IMR-90 (cell line): ENCODE measurements at regions not wholly inside any gene's neighbourhood (a gene's known extent, or its start where the extent isn't known, plus 50 kb on each side); places are given as distances from the start of the nearest gene placed in this dataset.

ENCODE experiments used
- ATAC-seq: fragments of 200-7000 bp; cut with Tn5 transposase; 2 replicates; pipeline ENCODE4 v1.9.1; 2020; ENCODE audit warnings: low read depth, mild to moderate bottlenecking, moderate library complexity
- BruUV-seq: library from RNA; stranded (reverse); fragments of 400-500 nt; replicated peaks from 2 replicates; lab custom pipeline; 2021; lab: Mats Ljungman, UMichigan
- CTCF ChIA-PET: fragments of 300-600 bp; formaldehyde crosslinking; extraction: SDS; loops from one replicate; lab custom pipeline; 2021; ENCODE audit warnings: antibody characterized with exemption; lab: Yijun Ruan, JAX
- POLR2A ChIA-PET: fragments of 300-600 bp; sonication (Branson Sonifier 250); formaldehyde crosslinking; loops from one replicate; lab custom pipeline; 2022; ENCODE audit warnings: antibody characterized with exemption; ENCODE audit not compliant: unreplicated experiment; lab: Charles Lee
- DNase-seq: peaks from one replicate; pipeline ENCODE4 v3.0.0; 2013
- H2AFZ ChIP-seq: replicated peaks from 2 replicates; pipeline ENCODE3; 2013; ENCODE audit warnings: low read length, mild to moderate bottlenecking; ENCODE audit not compliant: poor library complexity
- H2AK5ac ChIP-seq: 2 replicates; pipeline ENCODE4 v1.6.1; 2013; ENCODE audit warnings: low read depth, low read length, inconsistent platforms
- H2AK9ac ChIP-seq: replicated peaks from 2 replicates; pipeline ENCODE3; 2013; ENCODE audit warnings: mild to moderate bottlenecking, low read depth, low read length, moderate library complexity; ENCODE audit not compliant: poor library complexity
- H2BK120ac ChIP-seq: 2 replicates; pipeline ENCODE4 v1.6.1; 2013; ENCODE audit warnings: low read depth, low read length, inconsistent platforms
- H2BK15ac ChIP-seq: 3 replicates; pipeline ENCODE4 v1.6.1; 2013; ENCODE audit warnings: low read depth, low read length, inconsistent platforms
- H2BK20ac ChIP-seq: 2 replicates; pipeline ENCODE4 v1.6.1; 2013; ENCODE audit warnings: low read depth, mild to moderate bottlenecking, inconsistent platforms, low read length, moderate library complexity
- H2BK5ac ChIP-seq: 2 replicates; pipeline ENCODE4 v1.6.1; 2013; ENCODE audit warnings: mild to moderate bottlenecking, low read depth, low read length, inconsistent platforms; ENCODE audit not compliant: poor library complexity, severe bottlenecking
- H3K14ac ChIP-seq: replicated peaks from 2 replicates; pipeline ENCODE4 v1.6.1; 2013; ENCODE audit warnings: low read depth, low read length, inconsistent platforms
- H3K18ac ChIP-seq: 2 replicates; pipeline ENCODE4 v1.6.1; 2013; ENCODE audit warnings: low read depth, low read length, control low read depth
- H3K23ac ChIP-seq: 2 replicates; pipeline ENCODE4 v1.6.1; 2013; ENCODE audit warnings: low read depth, low read length, inconsistent platforms
- H3K27ac ChIP-seq: 2 replicates; pipeline ENCODE4 v1.5.1; 2013; ENCODE audit warnings: mild to moderate bottlenecking, control low read depth, low read length; ENCODE audit not compliant: insufficient read depth
- H3K27me3 ChIP-seq: 2 replicates; pipeline ENCODE4 v1.6.1; 2013; ENCODE audit warnings: low read length; ENCODE audit not compliant: control insufficient read depth, insufficient read depth
- H3K36me3 ChIP-seq: 2 replicates; pipeline ENCODE4 v1.6.1; 2013; ENCODE audit warnings: low read length, mixed read lengths; ENCODE audit not compliant: control insufficient read depth, insufficient read depth
- H3K4ac ChIP-seq: 2 replicates; pipeline ENCODE4 v1.6.1; 2013; ENCODE audit warnings: low read depth, low read length, inconsistent platforms
- H3K4me1 ChIP-seq: 2 replicates; pipeline ENCODE4 v1.6.1; 2013; ENCODE audit warnings: low read length, mixed read lengths; ENCODE audit not compliant: control insufficient read depth, insufficient read depth
- H3K4me2 ChIP-seq: 2 replicates; pipeline ENCODE4 v1.6.1; 2013; ENCODE audit warnings: low read depth, mild to moderate bottlenecking, control low read depth, low read length, moderate library complexity
- H3K4me3 ChIP-seq: 2 replicates; pipeline ENCODE4 v1.5.1; 2013; ENCODE audit warnings: low read depth, mild to moderate bottlenecking, control low read depth, low read length, moderate library complexity; ENCODE audit not compliant: insufficient read depth
- H3K56ac ChIP-seq: 2 replicates; pipeline ENCODE4 v1.6.1; 2013; ENCODE audit warnings: low read length, inconsistent platforms; ENCODE audit not compliant: insufficient read depth; ENCODE audit errors: extremely low read depth
- H3K79me1 ChIP-seq, 2 experiments: 2 replicates each; pipeline ENCODE4 v1.6.1; 2013; ENCODE audit warnings: low read length in 2 of 2, inconsistent platforms in 1 of 2, low read depth in 1 of 2
- H3K9ac ChIP-seq: 2 replicates; pipeline ENCODE4 v1.6.1; 2013; ENCODE audit warnings: low read depth, low read length, control low read depth
- H3K9me1 ChIP-seq: 2 replicates; pipeline ENCODE4 v1.6.1; 2013; ENCODE audit warnings: low read length, inconsistent platforms; ENCODE audit not compliant: insufficient read depth
- H3K9me3 ChIP-seq: 2 replicates; pipeline ENCODE4 v1.6.1; 2013; ENCODE audit warnings: low read length; ENCODE audit not compliant: control insufficient read depth, insufficient read depth
- H4K20me1 ChIP-seq: 2 replicates; pipeline ENCODE4 v1.6.1; 2013; ENCODE audit warnings: low read length, inconsistent platforms; ENCODE audit not compliant: insufficient read depth
- H4K5ac ChIP-seq: 2 replicates; pipeline ENCODE4 v1.6.1; 2013; ENCODE audit warnings: mild to moderate bottlenecking, low read depth, low read length, control low read depth
- H4K8ac ChIP-seq, 2 experiments: 2 replicates each; pipeline ENCODE4 v1.6.1; 2013; ENCODE audit warnings: low read depth in 2 of 2, low read length in 2 of 2, control low read depth in 1 of 2, inconsistent platforms in 1 of 2
- H4K91ac ChIP-seq: 2 replicates; pipeline ENCODE4 v1.6.1; 2013; ENCODE audit warnings: low read depth, low read length, inconsistent platforms; ENCODE audit not compliant: insufficient read depth
- FOS ChIP-seq: fragments of 150-350 bp; IDR thresholded peaks from 2 replicates; pipeline ENCODE4 v1.6.1; 2016; ENCODE audit warnings: low read depth, low read length
- MAFK ChIP-seq: IDR thresholded peaks from 2 replicates; pipeline ENCODE4 v1.6.1; 2012; ENCODE audit warnings: low read depth, low read length, improper control_type of control experiment
- RAD21 ChIP-seq: IDR thresholded peaks from 2 replicates; pipeline ENCODE4 v1.6.1; 2012; ENCODE audit warnings: low read length, improper control_type of control experiment
- WGBS, 2 experiments: methylation state at CpG; one replicate each; pipeline versions ENCODE4 v1.1.5 to v1.1.7; 2013; ENCODE audit warnings: missing lambda C conversion rate in 2 of 2; ENCODE audit not compliant: insufficient read length in 1 of 2; ENCODE audit errors: extremely low coverage in 2 of 2; 5-methylcytosine and 5-hydroxymethylcytosine counted together
- dilution Hi-C: fragments of 300-500 bp; cut with HindIII; formaldehyde crosslinking; loops from one replicate; pipeline ENCODE4 v1.14.3; 2018; ENCODE audit warnings: low sequenced_read_pairs; ENCODE audit not compliant: unreplicated experiment
- in situ Hi-C: fragments of 300-500 bp; cut with MboI; formaldehyde crosslinking; loops from 3 replicates; pipeline ENCODE4 v1.14.3; 2019; ENCODE audit warnings: low sequenced_read_pairs, inconsistent platforms, mixed read lengths
- intact Hi-C: fragments of 100-400 bp; cut with micrococcal nuclease; formaldehyde crosslinking; loops from 2 replicates; pipeline ENCODE4 v1.10.0; 2022

- dilution Hi-C loops (no loop called here), intact Hi-C loops (no loop called here)
These were observed 120.7 kb upstream of the PPARGC1A start for GRCh38 chr4:24010573-24010972.

More at GRCh38 chr4:24010573-24010972, 120.7 kb upstream of the PPARGC1A start:
- no peak overlapping the region for H3K27ac ChIP-seq
- no peak overlapping the region for H2BK20ac ChIP-seq
- no peak overlapping the region for H2AFZ ChIP-seq
- no peak overlapping the region for H4K5ac ChIP-seq
- no peak overlapping the region for H3K4me2 ChIP-seq
- H3K36me3 ChIP-seq: no peaks in the 10 kb centered on the region
- H3K4me1 ChIP-seq: no peaks in the 10 kb centered on the region
- no peaks in the 10 kb centered on the region for H3K9me3 ChIP-seq
- H2BK5ac ChIP-seq: no peak overlapping the region
- TF ChIP-seq MAFK (no peak), FOS (no peak), RAD21 (no peak)
- H3K14ac ChIP-seq: no peak overlapping the region
- no peak overlapping the region for H3K18ac ChIP-seq
- H4K20me1 ChIP-seq: no peaks in the 10 kb centered on the region
- no peak overlapping the region for H3K23ac ChIP-seq
- H3K4ac ChIP-seq: no peak overlapping the region
- no peaks in the 10 kb centered on the region; the same call in none of the 2 replicates for H3K27me3 ChIP-seq
- in situ Hi-C loops: no loop called here
- no peak overlapping the region for H2BK15ac ChIP-seq
- no peak overlapping the region for H4K8ac ChIP-seq
- ATAC-seq (no peak), DNase-seq (no peak)
- H3K56ac ChIP-seq: no peak overlapping the region
- no peak overlapping the region for H2AK9ac ChIP-seq
- H3K9ac ChIP-seq: no peak overlapping the region
- CTCF ChIA-PET: no interaction called here
- no peaks in the 10 kb centered on the region for H3K9me1 ChIP-seq
- H3K4me3 ChIP-seq: no peak overlapping the region
- no peaks in the 10 kb centered on the region for H3K79me1 ChIP-seq
- BruUV-seq: no TSS peak
- no CpG with 5 or more reads among the region's 3 CpGs for WGBS, 2 experiments
- POLR2A ChIA-PET: no interaction called here
- H4K91ac ChIP-seq: no peak overlapping the region
- H2BK120ac ChIP-seq: no peak overlapping the region
- no peak overlapping the region for H2AK5ac ChIP-seq
